Muscle layer of duodenum (tissue), 2 donors: ENCODE measurements at regions not wholly inside any gene's neighbourhood (a gene's known extent, or its start where the extent isn't known, plus 50 kb on each side); places are given as distances from the start of the nearest gene placed in this dataset.

ENCODE experiments used
- H3K27ac ChIP-seq: one replicate; pipeline ENCODE4 v1.7.0; 2013; ENCODE audit warnings: mild to moderate bottlenecking, low read length
- H3K27me3 ChIP-seq: one replicate; pipeline ENCODE4 v1.7.0; 2013; ENCODE audit warnings: low read depth, mild to moderate bottlenecking, control low read depth, low read length
- H3K36me3 ChIP-seq, 2 donors: one replicate each; pipeline ENCODE4 v1.7.0; 2013; ENCODE audit warnings: low read length in 2 of 2, control low read depth in 1 of 2, mild to moderate bottlenecking in 1 of 2; ENCODE audit not compliant: insufficient read depth in 2 of 2, control insufficient read depth in 1 of 2
- H3K4me1 ChIP-seq, 2 donors: one replicate each; pipeline ENCODE4 v1.7.0; 2013; ENCODE audit warnings: low read length in 2 of 2, mild to moderate bottlenecking in 2 of 2, control low read depth in 1 of 2, moderate library complexity in 1 of 2; ENCODE audit not compliant: insufficient read depth in 2 of 2, control insufficient read depth in 1 of 2
- H3K4me3 ChIP-seq, 2 donors: one replicate each; pipeline ENCODE4 v1.7.0; 2013; ENCODE audit warnings: low read length in 2 of 2, low read depth in 1 of 2, mild to moderate bottlenecking in 1 of 2
- H3K9me3 ChIP-seq, 2 donors: one replicate each; pipeline ENCODE4 v1.7.0; 2013; ENCODE audit warnings: low read length in 2 of 2, control low read depth in 1 of 2, mild to moderate bottlenecking in 1 of 2; ENCODE audit not compliant: control insufficient read depth in 1 of 2
- donor health status: healthy.

- Histone ChIP-seq H3K4me3 (no peak overlapping the region), H3K4me1 (no peaks in the 10 kb centered on the region), H3K9me3 (no peaks in the 10 kb centered on the region), H3K36me3 (no peaks in the 10 kb centered on the region), H3K27ac (no peak overlapping the region), H3K27me3 (no peaks in the 10 kb centered on the region)
These were observed 119.1 kb downstream of the LRATD1 start for GRCh38 chr2:14751581-14751980.

GRCh38 chr2:14752295-14752694 is 119.8 kb downstream of the LRATD1 start:
- Histone ChIP-seq H3K36me3 (no peaks in the 10 kb centered on the region), H3K27ac (no peak overlapping the region), H3K4me3 (no peak overlapping the region), H3K4me1 (no peaks in the 10 kb centered on the region), H3K27me3 (no peaks in the 10 kb centered on the region), H3K9me3 (no peaks in the 10 kb centered on the region)

GRCh38 chr2:14756122-14756541 is 123.6 kb downstream of the LRATD1 start:
- Histone ChIP-seq H3K4me3 (no peak overlapping the region), H3K27ac (no peak overlapping the region), H3K4me1 (no peaks in the 10 kb centered on the region)

GRCh38 chr2:14756981-14757657 is 124.6 kb downstream of the LRATD1 start:
- no peaks in the 10 kb centered on the region for H3K9me3 ChIP-seq
- H3K27me3 ChIP-seq: no peaks in the 10 kb centered on the region
- H3K36me3 ChIP-seq: no peaks in the 10 kb centered on the region
- H3K4me1 ChIP-seq: no peaks in the 10 kb centered on the region
- no peak overlapping the region for H3K4me3 ChIP-seq
- H3K27ac ChIP-seq: no peak overlapping the region

More at GRCh38 chr2:14756122-14756541, 123.6 kb downstream of the LRATD1 start:
- Histone ChIP-seq H3K27me3 (no peaks in the 10 kb centered on the region), H3K9me3 (no peaks in the 10 kb centered on the region), H3K36me3 (no peaks in the 10 kb centered on the region)

- H3K4me1 ChIP-seq: no peaks in the 10 kb centered on the region
- no peaks in the 10 kb centered on the region for H3K27me3 ChIP-seq
- no peaks in the 10 kb centered on the region for H3K36me3 ChIP-seq
- no peak overlapping the region for H3K4me3 ChIP-seq
- no peaks in the 10 kb centered on the region for H3K9me3 ChIP-seq
- no peak overlapping the region for H3K27ac ChIP-seq
These were observed 126.6 kb downstream of the LRATD1 start for GRCh38 chr2:14759082-14759481.

- Histone ChIP-seq H3K4me3 (no peak overlapping the region), H3K9me3 (no peaks in the 10 kb centered on the region), H3K27me3 (no peaks in the 10 kb centered on the region), H3K36me3 (no peaks in the 10 kb centered on the region), H3K27ac (no peak overlapping the region), H3K4me1 (no peaks in the 10 kb centered on the region)
These were observed 127.7 kb downstream of the LRATD1 start for GRCh38 chr2:14760169-14760568.

- no peaks in the 10 kb centered on the region for H3K9me3 ChIP-seq
- H3K4me1 ChIP-seq: no peaks in the 10 kb centered on the region
- H3K4me3 ChIP-seq: no peak overlapping the region
- H3K27ac ChIP-seq: no peak overlapping the region
- H3K27me3 ChIP-seq: no peaks in the 10 kb centered on the region
- no peaks in the 10 kb centered on the region for H3K36me3 ChIP-seq
These were observed 128.6 kb downstream of the LRATD1 start for GRCh38 chr2:14761118-14761517.

GRCh38 chr2:14773696-14774095 is 141.2 kb downstream of the LRATD1 start:
- H3K4me1 ChIP-seq: no peaks in the 10 kb centered on the region
- H3K9me3 ChIP-seq: no peaks in the 10 kb centered on the region
- no peak overlapping the region for H3K4me3 ChIP-seq
- H3K27ac ChIP-seq: no peak overlapping the region
- no peaks in the 10 kb centered on the region for H3K27me3 ChIP-seq
- H3K36me3 ChIP-seq: no peaks in the 10 kb centered on the region

- Histone ChIP-seq H3K36me3 (no peaks in the 10 kb centered on the region), H3K4me1 (no peaks in the 10 kb centered on the region), H3K27me3 (no peaks in the 10 kb centered on the region)
These were observed 142.0 kb downstream of the LRATD1 start for GRCh38 chr2:14774436-14774968.

GRCh38 chr2:14776216-14776615 is 143.7 kb downstream of the LRATD1 start:
- Histone ChIP-seq H3K27ac (no peak overlapping the region), H3K4me1 (no peaks in the 10 kb centered on the region), H3K4me3 (no peak overlapping the region), H3K27me3 (no peaks in the 10 kb centered on the region), H3K36me3 (no peaks in the 10 kb centered on the region), H3K9me3 (no peaks in the 10 kb centered on the region)

More at GRCh38 chr2:14774436-14774968, 142.0 kb downstream of the LRATD1 start:
- Histone ChIP-seq H3K9me3 (no peaks in the 10 kb centered on the region), H3K27ac (no peak overlapping the region), H3K4me3 (no peak overlapping the region)

GRCh38 chr2:14778015-14778414 is 145.5 kb downstream of the LRATD1 start:
- no peaks in the 10 kb centered on the region for H3K4me1 ChIP-seq
- H3K9me3 ChIP-seq: peaks cover 0 to 2% of the 10 kb centered on the region in 2 donors
- no peaks in the 10 kb centered on the region for H3K27me3 ChIP-seq
- H3K36me3 ChIP-seq: no peaks in the 10 kb centered on the region
- H3K27ac ChIP-seq: no peak overlapping the region
- H3K4me3 ChIP-seq: no peak overlapping the region

GRCh38 chr2:14779252-14779651 is 146.7 kb downstream of the LRATD1 start:
- no peak overlapping the region for H3K27ac ChIP-seq
- H3K36me3 ChIP-seq: no peaks in the 10 kb centered on the region
- H3K4me3 ChIP-seq: no peak overlapping the region
- no peaks in the 10 kb centered on the region for H3K4me1 ChIP-seq
- no peaks in the 10 kb centered on the region for H3K27me3 ChIP-seq
- peaks cover 0 to 2% of the 10 kb centered on the region in 2 donors for H3K9me3 ChIP-seq
